GM12878 (cell line): ENCODE measurements at regions not wholly inside any gene's neighbourhood (a gene's known extent, or its start where the extent isn't known, plus 50 kb on each side); places are given as distances from the start of the nearest gene placed in this dataset.

Source experiments
- ATAC-seq: fragments of 200-7000 bp; cut with Tn5 transposase; 3 replicates; pipeline ENCODE4 v1.9.1; 2020; ENCODE audit warnings: mild to moderate bottlenecking, moderate library complexity
- BruUV-seq: library from RNA; stranded (reverse); fragments of 400-500 nt; replicated peaks from 2 replicates; lab custom pipeline; 2021; lab: Mats Ljungman, UMichigan
- CTCF ChIA-PET: fragments of 300-600 bp; sonication (Branson Sonifier 250); formaldehyde crosslinking; extraction: SDS; loops from one replicate; lab custom pipeline; 2021; ENCODE audit warnings: inconsistent platforms; lab: Yijun Ruan, JAX
- POLR2A ChIA-PET: fragments of 350-600 bp; formaldehyde crosslinking; extraction: SDS; loops from one replicate; lab custom pipeline; 2021; ENCODE audit warnings: inconsistent platforms; lab: Charles Lee
- RAD21 ChIA-PET: fragments of 300-600 bp; sonication (Branson Sonifier 250); formaldehyde crosslinking; loops from one replicate; lab custom pipeline; 2023; ENCODE audit warnings: antibody characterized with exemption; ENCODE audit not compliant: unreplicated experiment; lab: Charles Lee
- SMC1A ChIA-PET: fragments of 300-600 bp; sonication (Branson Sonifier 250); formaldehyde crosslinking; loops from one replicate; lab custom pipeline; 2023; ENCODE audit not compliant: unreplicated experiment, uncharacterized antibody; lab: Charles Lee
- DNase-seq: peaks from one replicate; pipeline ENCODE4 v3.0.0-alpha.2; 2011; ENCODE audit warnings: low read depth, low spot score
- FAIRE-seq: peaks from 3 replicates; lab custom pipeline; 2011; peaks lifted over from hg19 to GRCh38; lab: Jason Lieb, UNC
- H2AFZ ChIP-seq: 2 replicates; pipeline ENCODE4 v1.6.0; 2011; ENCODE audit warnings: low read depth, low read length, control low read depth; ENCODE audit not compliant: control insufficient read depth
- H3K27ac ChIP-seq: 2 replicates; pipeline ENCODE4 v1.5.1; 2011; ENCODE audit warnings: control low read depth; ENCODE audit not compliant: control insufficient read depth, insufficient read depth
- H3K27me3 ChIP-seq, 2 experiments: replicated peaks in 1 of 2; 2 replicates each; pipeline versions ENCODE4 v1.6.0 to v1.6.1; 2011; ENCODE audit warnings: low read length in 1 of 2; ENCODE audit not compliant: control insufficient read depth in 2 of 2, insufficient read depth in 2 of 2
- H3K36me3 ChIP-seq, 2 experiments: 2 replicates each; pipeline ENCODE4 v1.5.1; 2011; ENCODE audit warnings: low read length in 1 of 2; ENCODE audit not compliant: control insufficient read depth in 2 of 2, insufficient read depth in 2 of 2
- H3K4me1 ChIP-seq: 2 replicates; pipeline ENCODE4 v1.6.1; 2011; ENCODE audit warnings: mild to moderate bottlenecking, low read length, moderate library complexity, mixed read lengths; ENCODE audit not compliant: control insufficient read depth, insufficient read depth
- H3K4me2 ChIP-seq: 2 replicates; pipeline ENCODE4 v1.6.0; 2011; ENCODE audit warnings: control low read depth; ENCODE audit not compliant: control insufficient read depth, insufficient read depth
- H3K4me3 ChIP-seq: fragments of 200-600 bp; sonication (generic); 2 replicates; pipeline ENCODE4 v1.5.1; 2016
- H3K79me2 ChIP-seq: 2 replicates; pipeline ENCODE4 v1.6.0; 2011; ENCODE audit warnings: low read length; ENCODE audit not compliant: control insufficient read depth, insufficient read depth
- H3K9ac ChIP-seq: 2 replicates; pipeline ENCODE4 v1.8.0; 2011; ENCODE audit warnings: low read length, control low read depth, mixed read lengths; ENCODE audit not compliant: control insufficient read depth, insufficient read depth
- H3K9me3 ChIP-seq: replicated peaks from 3 replicates; pipeline ENCODE4 v1.5.1; 2011; ENCODE audit warnings: mild to moderate bottlenecking, low read length; ENCODE audit not compliant: control insufficient read depth, insufficient read depth
- H4K20me1 ChIP-seq: 2 replicates; pipeline ENCODE4 v1.6.0; 2011; ENCODE audit not compliant: control insufficient read depth, insufficient read depth
- BHLHE40 ChIP-seq, 2 experiments: fragments of 450-650 bp in 1 of 2; IDR thresholded peaks; 2 replicates each; pipeline ENCODE4 v1.6.1; 2011 to 2017; ENCODE audit warnings: low read depth in 2 of 2, borderline replicate concordance in 1 of 2, improper control_type of control experiment in 1 of 2, low read length in 1 of 2, mild to moderate bottlenecking in 1 of 2
- EED ChIP-seq: sonication (generic); IDR thresholded peaks from 2 replicates; pipeline ENCODE4 v1.6.1; 2016; ENCODE audit warnings: antibody characterized with exemption, low read depth
- EGR1 ChIP-seq, 2 experiments: IDR thresholded peaks; 1 replicate in 1 of 2; 2 replicates in 1 of 2; pipeline ENCODE4 v1.6.1; 2011 to 2012; ENCODE audit warnings: low read depth in 2 of 2, low read length in 2 of 2, borderline replicate concordance in 1 of 2, mild to moderate bottlenecking in 1 of 2, moderate library complexity in 1 of 2
- NFYA ChIP-seq: IDR thresholded peaks from 2 replicates; pipeline ENCODE4 v1.6.1; 2011; ENCODE audit warnings: low read depth, mild to moderate bottlenecking, low read length, improper control_type of control experiment, borderline replicate concordance
- NR2C2 ChIP-seq: IDR thresholded peaks from 2 replicates; pipeline ENCODE4 v1.6.1; 2011; ENCODE audit warnings: borderline replicate concordance, low read depth; ENCODE audit not compliant: control insufficient read depth, insufficient read length
- NR2F1 ChIP-seq: fragments of 450-650 bp; conservative IDR thresholded peaks from 2 replicates; pipeline ENCODE4 v1.6.1; 2017; ENCODE audit warnings: mild to moderate bottlenecking
- STAT1 ChIP-seq: fragments of 450-650 bp; conservative IDR thresholded peaks from 2 replicates; pipeline ENCODE4 v1.6.1; 2014; ENCODE audit warnings: antibody characterized with exemption, mild to moderate bottlenecking
- SUPT20H ChIP-seq: IDR thresholded peaks from 2 replicates; pipeline ENCODE4 v1.6.1; 2011; ENCODE audit warnings: low read depth, mild to moderate bottlenecking, low read length, moderate library complexity, borderline replicate concordance; ENCODE audit not compliant: control insufficient read depth
- TCF7 ChIP-seq: IDR thresholded peaks from 2 replicates; pipeline ENCODE4 v1.6.1; 2014; ENCODE audit warnings: antibody characterized with exemption, borderline replicate concordance
- ZNF207 ChIP-seq: fragments of 450-650 bp; IDR thresholded peaks from 2 replicates; pipeline ENCODE4 v1.6.1; 2014; ENCODE audit warnings: antibody characterized with exemption, mild to moderate bottlenecking, borderline replicate concordance
- WGBS: methylation state at CpG from one replicate; pipeline ENCODE4 v1.1.6; 2016; ENCODE audit warnings: low lambda C conversion rate; ENCODE audit not compliant: insufficient replicate concordance, insufficient coverage; ENCODE audit errors: missing lambda C conversion rate; 5-methylcytosine and 5-hydroxymethylcytosine counted together
- in situ Hi-C: fragments of 300-500 bp; cut with MboI; formaldehyde crosslinking; loops from 9 replicates; pipeline ENCODE4 v1.14.3; 2018; ENCODE audit warnings: mixed read lengths
- intact Hi-C: fragments of 100-400 bp; cut with micrococcal nuclease; formaldehyde crosslinking; loops from one replicate; pipeline ENCODE4 v1.14.2; 2022; ENCODE audit not compliant: unreplicated experiment
- TF ChIP-seq, protein P1 (sequence below): fragments of 450-650 bp; IDR thresholded peaks from 2 replicates; pipeline ENCODE4 v1.6.1; 2016; ENCODE audit warnings: mild to moderate bottlenecking, moderate library complexity, borderline replicate concordance
- TF ChIP-seq, protein P2 (sequence below): IDR thresholded peaks from 2 replicates; pipeline ENCODE4 v1.6.1; 2012; ENCODE audit warnings: low read depth, low read length, improper control_type of control experiment
- TF ChIP-seq, protein P3 (sequence below): IDR thresholded peaks from 2 replicates; pipeline ENCODE4 v1.6.1; 2011; ENCODE audit warnings: borderline replicate concordance, low read depth, mild to moderate bottlenecking, moderate library complexity, mixed read lengths, low read length; ENCODE audit not compliant: insufficient read depth; ENCODE audit errors: extremely low read length
- TF ChIP-seq, protein P4 (sequence below): fragments of 450-650 bp; IDR thresholded peaks from 2 replicates; pipeline ENCODE4 v1.6.1; 2017; ENCODE audit warnings: mild to moderate bottlenecking, moderate library complexity

DNA sequence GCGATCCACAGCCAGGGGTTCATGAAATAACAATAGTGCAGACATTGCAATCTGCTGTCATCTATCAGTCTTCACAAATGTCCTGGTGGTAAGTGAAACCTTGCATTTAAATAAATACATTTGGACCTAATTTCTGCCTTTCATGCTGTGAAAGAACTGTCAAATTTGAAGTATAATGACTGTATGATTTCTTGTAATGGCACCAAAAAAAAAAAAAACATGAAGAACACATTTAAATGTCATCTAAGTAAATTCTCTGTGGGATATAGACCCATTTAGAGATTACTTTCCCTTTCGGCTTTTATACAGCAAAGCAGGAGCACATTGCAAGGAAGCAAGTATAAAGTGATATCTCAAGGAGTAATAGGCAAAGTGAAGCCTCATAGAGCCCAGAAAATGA lies 431.5 kb upstream of the SGCD start:
- no peak overlapping the region for H3K9ac ChIP-seq
- no peaks in the 10 kb centered on the region for H4K20me1 ChIP-seq
- no peak overlapping the region for H2AFZ ChIP-seq
- intact Hi-C loops (no loop called here), in situ Hi-C loops (no loop called here)
- H3K4me3 ChIP-seq = no peak overlapping the region
- no peaks in the 10 kb centered on the region for H3K9me3 ChIP-seq
- FAIRE-seq = no peak
- no peak for ATAC-seq
- no peaks in the 10 kb centered on the region for H3K4me1 ChIP-seq
- no TSS peak for BruUV-seq
- ChIA-PET RAD21 (no interaction called here), SMC1A (no interaction called here), CTCF (no interaction called here), POLR2A (no interaction called here)
- no peaks in the 10 kb centered on the region for H3K79me2 ChIP-seq
- H3K4me2 ChIP-seq = no peak overlapping the region
- no peak for DNase-seq
- no peak overlapping the region for H3K27ac ChIP-seq
- H3K36me3 ChIP-seq = no peaks in the 10 kb centered on the region
- WGBS = 38% methylated on average over 2 of the region's 2 CpGs
- H3K27me3 ChIP-seq = no peaks in the 10 kb centered on the region
- TF ChIP-seq BHLHE40 (IDR thresholded peaks at IDR 0.05; ENCODE audit: borderline replicate concordance in 1 of 2, low read depth in 2 of 2, low read length in 1 of 2) = no peak
- no peak for TF ChIP-seq NR2C2
- TF ChIP-seq, protein P1, sequence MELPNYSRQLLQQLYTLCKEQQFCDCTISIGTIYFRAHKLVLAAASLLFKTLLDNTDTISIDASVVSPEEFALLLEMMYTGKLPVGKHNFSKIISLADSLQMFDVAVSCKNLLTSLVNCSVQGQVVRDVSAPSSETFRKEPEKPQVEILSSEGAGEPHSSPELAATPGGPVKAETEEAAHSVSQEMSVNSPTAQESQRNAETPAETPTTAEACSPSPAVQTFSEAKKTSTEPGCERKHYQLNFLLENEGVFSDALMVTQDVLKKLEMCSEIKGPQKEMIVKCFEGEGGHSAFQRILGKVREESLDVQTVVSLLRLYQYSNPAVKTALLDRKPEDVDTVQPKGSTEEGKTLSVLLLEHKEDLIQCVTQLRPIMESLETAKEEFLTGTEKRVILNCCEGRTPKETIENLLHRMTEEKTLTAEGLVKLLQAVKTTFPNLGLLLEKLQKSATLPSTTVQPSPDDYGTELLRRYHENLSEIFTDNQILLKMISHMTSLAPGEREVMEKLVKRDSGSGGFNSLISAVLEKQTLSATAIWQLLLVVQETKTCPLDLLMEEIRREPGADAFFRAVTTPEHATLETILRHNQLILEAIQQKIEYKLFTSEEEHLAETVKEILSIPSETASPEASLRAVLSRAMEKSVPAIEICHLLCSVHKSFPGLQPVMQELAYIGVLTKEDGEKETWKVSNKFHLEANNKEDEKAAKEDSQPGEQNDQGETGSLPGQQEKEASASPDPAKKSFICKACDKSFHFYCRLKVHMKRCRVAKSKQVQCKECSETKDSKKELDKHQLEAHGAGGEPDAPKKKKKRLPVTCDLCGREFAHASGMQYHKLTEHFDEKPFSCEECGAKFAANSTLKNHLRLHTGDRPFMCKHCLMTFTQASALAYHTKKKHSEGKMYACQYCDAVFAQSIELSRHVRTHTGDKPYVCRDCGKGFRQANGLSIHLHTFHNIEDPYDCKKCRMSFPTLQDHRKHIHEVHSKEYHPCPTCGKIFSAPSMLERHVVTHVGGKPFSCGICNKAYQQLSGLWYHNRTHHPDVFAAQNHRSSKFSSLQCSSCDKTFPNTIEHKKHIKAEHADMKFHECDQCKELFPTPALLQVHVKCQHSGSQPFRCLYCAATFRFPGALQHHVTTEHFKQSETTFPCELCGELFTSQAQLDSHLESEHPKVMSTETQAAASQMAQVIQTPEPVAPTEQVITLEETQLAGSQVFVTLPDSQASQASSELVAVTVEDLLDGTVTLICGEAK = no peak
- TF ChIP-seq, protein P2, sequence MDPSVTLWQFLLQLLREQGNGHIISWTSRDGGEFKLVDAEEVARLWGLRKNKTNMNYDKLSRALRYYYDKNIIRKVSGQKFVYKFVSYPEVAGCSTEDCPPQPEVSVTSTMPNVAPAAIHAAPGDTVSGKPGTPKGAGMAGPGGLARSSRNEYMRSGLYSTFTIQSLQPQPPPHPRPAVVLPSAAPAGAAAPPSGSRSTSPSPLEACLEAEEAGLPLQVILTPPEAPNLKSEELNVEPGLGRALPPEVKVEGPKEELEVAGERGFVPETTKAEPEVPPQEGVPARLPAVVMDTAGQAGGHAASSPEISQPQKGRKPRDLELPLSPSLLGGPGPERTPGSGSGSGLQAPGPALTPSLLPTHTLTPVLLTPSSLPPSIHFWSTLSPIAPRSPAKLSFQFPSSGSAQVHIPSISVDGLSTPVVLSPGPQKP = no peak
- TF ChIP-seq, protein P3, sequence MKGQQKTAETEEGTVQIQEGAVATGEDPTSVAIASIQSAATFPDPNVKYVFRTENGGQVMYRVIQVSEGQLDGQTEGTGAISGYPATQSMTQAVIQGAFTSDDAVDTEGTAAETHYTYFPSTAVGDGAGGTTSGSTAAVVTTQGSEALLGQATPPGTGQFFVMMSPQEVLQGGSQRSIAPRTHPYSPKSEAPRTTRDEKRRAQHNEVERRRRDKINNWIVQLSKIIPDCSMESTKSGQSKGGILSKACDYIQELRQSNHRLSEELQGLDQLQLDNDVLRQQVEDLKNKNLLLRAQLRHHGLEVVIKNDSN = no peak
- no peak for TF ChIP-seq NR2F1
- TF ChIP-seq ZNF207 = no peak
- no peak for TF ChIP-seq EGR1 (IDR thresholded peaks at IDR 0.05; ENCODE audit: borderline replicate concordance in 1 of 2, low read depth in 2 of 2, low read length in 2 of 2)
- TF ChIP-seq STAT1 = no peak
- no peak for TF ChIP-seq EED
- TF ChIP-seq TCF7 = no peak
- no peak for TF ChIP-seq SUPT20H
- no peak for TF ChIP-seq NFYA
- TF ChIP-seq, protein P4, sequence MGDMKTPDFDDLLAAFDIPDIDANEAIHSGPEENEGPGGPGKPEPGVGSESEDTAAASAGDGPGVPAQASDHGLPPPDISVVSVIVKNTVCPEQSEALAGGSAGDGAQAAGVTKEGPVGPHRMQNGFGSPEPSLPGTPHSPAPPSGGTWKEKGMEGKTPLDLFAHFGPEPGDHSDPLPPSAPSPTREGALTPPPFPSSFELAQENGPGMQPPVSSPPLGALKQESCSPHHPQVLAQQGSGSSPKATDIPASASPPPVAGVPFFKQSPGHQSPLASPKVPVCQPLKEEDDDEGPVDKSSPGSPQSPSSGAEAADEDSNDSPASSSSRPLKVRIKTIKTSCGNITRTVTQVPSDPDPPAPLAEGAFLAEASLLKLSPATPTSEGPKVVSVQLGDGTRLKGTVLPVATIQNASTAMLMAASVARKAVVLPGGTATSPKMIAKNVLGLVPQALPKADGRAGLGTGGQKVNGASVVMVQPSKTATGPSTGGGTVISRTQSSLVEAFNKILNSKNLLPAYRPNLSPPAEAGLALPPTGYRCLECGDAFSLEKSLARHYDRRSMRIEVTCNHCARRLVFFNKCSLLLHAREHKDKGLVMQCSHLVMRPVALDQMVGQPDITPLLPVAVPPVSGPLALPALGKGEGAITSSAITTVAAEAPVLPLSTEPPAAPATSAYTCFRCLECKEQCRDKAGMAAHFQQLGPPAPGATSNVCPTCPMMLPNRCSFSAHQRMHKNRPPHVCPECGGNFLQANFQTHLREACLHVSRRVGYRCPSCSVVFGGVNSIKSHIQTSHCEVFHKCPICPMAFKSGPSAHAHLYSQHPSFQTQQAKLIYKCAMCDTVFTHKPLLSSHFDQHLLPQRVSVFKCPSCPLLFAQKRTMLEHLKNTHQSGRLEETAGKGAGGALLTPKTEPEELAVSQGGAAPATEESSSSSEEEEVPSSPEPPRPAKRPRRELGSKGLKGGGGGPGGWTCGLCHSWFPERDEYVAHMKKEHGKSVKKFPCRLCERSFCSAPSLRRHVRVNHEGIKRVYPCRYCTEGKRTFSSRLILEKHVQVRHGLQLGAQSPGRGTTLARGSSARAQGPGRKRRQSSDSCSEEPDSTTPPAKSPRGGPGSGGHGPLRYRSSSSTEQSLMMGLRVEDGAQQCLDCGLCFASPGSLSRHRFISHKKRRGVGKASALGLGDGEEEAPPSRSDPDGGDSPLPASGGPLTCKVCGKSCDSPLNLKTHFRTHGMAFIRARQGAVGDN = no peak
